ENCODE measurements at regions not wholly inside any gene's neighbourhood (a gene's known extent, or its start where the extent isn't known, plus 50 kb on each side); places are given as distances from the start of the nearest gene placed in this dataset.

GRCh38 chr2:160940699-160941098 is 219.5 kb upstream of the TANK start:
- Histone ChIP-seq H3K4me3 (ENCODE audit: low read depth in 1 of 2, low read length in 2 of 2) (no peak overlapping the region), H3K9me3 (ENCODE audit: control insufficient read depth in 1 of 2, low read length in 2 of 2) (no peaks in the 10 kb centered on the region), H3K27me3 (ENCODE audit: low read depth, low read length) (no peaks in the 10 kb centered on the region), H3K4me1 (ENCODE audit: control insufficient read depth in 1 of 2, insufficient read depth in 2 of 2, low read length in 2 of 2) (peaks cover 0 to 3% of the 10 kb centered on the region in 2 donors), H3K36me3 (ENCODE audit: control insufficient read depth in 1 of 2, insufficient read depth in 2 of 2, low read length in 2 of 2) (no peaks in the 10 kb centered on the region), H3K27ac (ENCODE audit: low read length) (no peak overlapping the region)

DNA sequence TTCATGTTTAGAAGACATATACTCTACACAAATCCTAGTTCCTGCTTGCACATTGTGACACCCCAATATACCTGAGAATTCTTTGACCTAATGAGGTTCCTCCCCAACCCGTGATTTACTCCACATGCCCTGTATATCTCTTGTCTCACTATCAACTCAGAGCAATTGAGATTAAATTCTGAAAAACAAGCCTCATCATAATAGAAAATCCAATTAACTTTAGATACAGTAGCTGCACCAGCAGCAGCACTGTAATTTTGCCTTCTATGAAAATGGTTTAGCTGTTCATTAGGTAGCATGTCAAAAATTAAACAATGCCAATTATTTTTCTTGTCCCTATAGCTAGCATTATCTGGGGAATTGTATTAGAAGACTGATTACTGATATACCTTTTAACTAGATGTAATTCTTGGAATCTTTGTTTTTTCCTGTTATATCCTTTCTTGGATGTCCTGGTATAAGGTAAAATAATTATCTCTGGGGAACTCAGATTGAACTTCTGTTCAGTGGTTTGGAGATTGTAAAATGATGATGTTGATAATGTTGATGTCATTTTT is 218.9 kb upstream of the TANK start:
- Histone ChIP-seq H3K27me3 (ENCODE audit: low read depth, low read length) (no peaks in the 10 kb centered on the region), H3K4me1 (ENCODE audit: control insufficient read depth in 1 of 2, insufficient read depth in 2 of 2, low read length in 2 of 2) (peaks cover 0 to 3% of the 10 kb centered on the region in 2 donors), H3K36me3 (ENCODE audit: control insufficient read depth in 1 of 2, insufficient read depth in 2 of 2, low read length in 2 of 2) (no peaks in the 10 kb centered on the region), H3K27ac (ENCODE audit: low read length) (no peak overlapping the region), H3K9me3 (ENCODE audit: control insufficient read depth in 1 of 2, low read length in 2 of 2) (no peaks in the 10 kb centered on the region), H3K4me3 (ENCODE audit: low read depth in 1 of 2, low read length in 2 of 2) (no peak overlapping the region)

- Histone ChIP-seq H3K27me3 (ENCODE audit: low read depth, low read length) (no peaks in the 10 kb centered on the region), H3K36me3 (ENCODE audit: control insufficient read depth in 1 of 2, insufficient read depth in 2 of 2, low read length in 2 of 2) (no peaks in the 10 kb centered on the region), H3K9me3 (ENCODE audit: control insufficient read depth in 1 of 2, low read length in 2 of 2) (no peaks in the 10 kb centered on the region), H3K4me3 (ENCODE audit: low read depth in 1 of 2, low read length in 2 of 2) (no peak overlapping the region), H3K4me1 (ENCODE audit: control insufficient read depth in 1 of 2, insufficient read depth in 2 of 2, low read length in 2 of 2) (peaks cover 0 to 3% of the 10 kb centered on the region in 2 donors), H3K27ac (ENCODE audit: low read length) (no peak overlapping the region)
Observed at GRCh38 chr2:160942476-160943142, 217.6 kb upstream of the TANK start.

DNA sequence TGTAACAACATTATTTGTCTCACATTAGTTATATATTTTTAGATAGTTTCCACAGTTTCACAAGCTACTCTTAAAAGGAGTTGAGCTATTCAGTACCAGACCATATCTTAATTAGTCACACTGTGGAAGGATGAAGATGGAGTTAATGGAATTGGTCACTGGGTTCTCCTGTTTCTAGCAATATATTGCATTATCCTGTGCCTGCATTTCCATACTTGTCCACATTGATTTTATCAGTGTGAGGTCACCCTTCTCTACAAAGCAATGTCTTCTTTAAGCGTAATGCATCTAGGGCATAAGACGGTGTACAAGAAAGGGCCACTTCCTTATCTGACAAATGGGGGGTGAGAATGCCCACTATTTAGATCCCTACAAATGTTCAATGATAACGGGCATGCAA is 216.8 kb upstream of the TANK start:
- H3K36me3 ChIP-seq (ENCODE audit: control insufficient read depth in 1 of 2, insufficient read depth in 2 of 2, low read length in 2 of 2): no peaks in the 10 kb centered on the region
- peaks cover 0 to 3% of the 10 kb centered on the region in 2 donors for H3K4me1 ChIP-seq (ENCODE audit: control insufficient read depth in 1 of 2, insufficient read depth in 2 of 2, low read length in 2 of 2)
- H3K27me3 ChIP-seq (ENCODE audit: low read depth, low read length): no peaks in the 10 kb centered on the region

DNA sequence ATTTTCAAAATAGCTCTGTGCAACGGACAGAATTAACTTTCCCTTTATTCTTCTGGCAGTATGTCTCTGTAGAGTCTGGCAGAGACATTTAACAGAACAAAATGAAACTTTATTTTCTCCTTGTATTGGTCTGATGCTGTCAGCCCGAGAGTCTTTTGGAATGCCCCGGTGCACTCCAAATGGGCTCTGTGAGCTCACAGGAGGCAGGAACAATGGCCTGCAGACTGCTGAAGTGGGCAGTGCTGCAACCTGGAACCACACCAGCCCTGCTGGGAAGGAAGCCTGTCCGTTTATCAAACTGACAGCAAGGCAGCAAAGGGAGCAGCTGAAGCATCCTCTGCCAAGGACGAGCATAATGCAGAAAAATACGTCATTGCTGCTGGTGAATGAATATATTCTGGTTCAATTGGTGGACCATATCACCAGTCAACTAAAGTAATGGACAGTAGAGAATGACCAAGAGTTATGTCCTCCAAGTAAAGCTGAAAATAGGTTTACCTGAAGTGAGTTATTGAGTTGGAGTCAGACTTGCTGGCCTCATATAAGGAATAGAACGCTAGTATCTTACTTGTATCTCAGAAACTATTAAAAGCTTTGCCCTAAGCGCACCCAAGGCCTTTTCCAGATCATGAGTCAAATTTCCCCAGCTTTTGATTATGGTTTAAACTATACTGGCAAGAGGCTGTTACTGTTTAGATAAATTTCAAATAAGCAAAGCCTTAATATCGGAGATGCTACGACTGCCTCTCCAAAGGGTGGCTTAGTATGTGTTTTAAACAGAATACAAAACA is 207.6 kb upstream of the TANK start:
- peak overlapping the region; percentile 37 for H3K27ac ChIP-seq (ENCODE audit: low read length)
- no peaks in the 10 kb centered on the region for H3K36me3 ChIP-seq (ENCODE audit: control insufficient read depth in 1 of 2, insufficient read depth in 2 of 2, low read length in 2 of 2)
- H3K4me3 ChIP-seq (ENCODE audit: low read depth in 1 of 2, low read length in 2 of 2): peak overlapping the region; percentile 27 to 47
- no peaks in the 10 kb centered on the region for H3K9me3 ChIP-seq (ENCODE audit: control insufficient read depth in 1 of 2, low read length in 2 of 2)
- no peaks in the 10 kb centered on the region for H3K27me3 ChIP-seq (ENCODE audit: low read depth, low read length)
- H3K4me1 ChIP-seq (ENCODE audit: control insufficient read depth in 1 of 2, insufficient read depth in 2 of 2, low read length in 2 of 2): peaks cover 4 to 9% of the 10 kb centered on the region in 2 donors

More for the DNA sequence above, 216.8 kb upstream of the TANK start:
- no peaks in the 10 kb centered on the region for H3K9me3 ChIP-seq (ENCODE audit: control insufficient read depth in 1 of 2, low read length in 2 of 2)
- H3K27ac ChIP-seq (ENCODE audit: low read length): no peak overlapping the region
- H3K4me3 ChIP-seq (ENCODE audit: low read depth in 1 of 2, low read length in 2 of 2): no peak overlapping the region

- Histone ChIP-seq H3K4me1 (ENCODE audit: control insufficient read depth in 1 of 2, insufficient read depth in 2 of 2, low read length in 2 of 2) (peaks cover 4 to 9% of the 10 kb centered on the region in 2 donors), H3K4me3 (ENCODE audit: low read depth in 1 of 2, low read length in 2 of 2) (no peak overlapping the region), H3K36me3 (ENCODE audit: control insufficient read depth in 1 of 2, insufficient read depth in 2 of 2, low read length in 2 of 2) (no peaks in the 10 kb centered on the region), H3K27ac (ENCODE audit: low read length) (no peak overlapping the region), H3K9me3 (ENCODE audit: control insufficient read depth in 1 of 2, low read length in 2 of 2) (no peaks in the 10 kb centered on the region), H3K27me3 (ENCODE audit: low read depth, low read length) (no peaks in the 10 kb centered on the region)
Observed at GRCh38 chr2:160955578-160955977, 204.7 kb upstream of the TANK start.

DNA sequence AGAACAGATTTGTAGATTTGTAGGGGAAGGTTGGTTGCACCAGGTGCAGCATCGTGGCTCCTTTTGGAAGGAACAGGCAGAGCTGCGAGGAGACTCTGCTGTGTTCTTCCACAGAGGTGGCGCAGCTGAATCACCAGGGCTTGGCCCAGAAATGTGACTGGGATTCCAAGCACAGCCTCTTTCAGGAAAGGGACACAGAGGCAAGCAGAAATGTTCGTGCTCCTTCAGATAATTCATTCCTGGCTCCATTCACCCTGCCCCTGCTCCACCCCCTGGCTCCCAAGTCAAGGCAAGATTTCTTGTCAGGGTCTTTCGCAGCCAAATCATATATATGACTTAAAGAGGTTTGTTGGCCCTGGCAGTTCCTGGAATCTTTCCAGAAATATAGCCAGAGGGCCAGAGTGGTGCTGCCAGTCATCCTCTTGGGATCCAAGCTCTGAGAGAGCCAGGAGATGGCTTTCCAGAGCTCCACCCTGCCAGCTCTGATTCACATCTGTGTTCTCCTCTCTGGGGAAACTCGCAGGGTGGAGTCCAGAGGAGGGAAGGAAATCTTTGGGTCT is 203.9 kb upstream of the TANK start:
- no peaks in the 10 kb centered on the region for H3K36me3 ChIP-seq (ENCODE audit: control insufficient read depth in 1 of 2, insufficient read depth in 2 of 2, low read length in 2 of 2)
- no peaks in the 10 kb centered on the region for H3K27me3 ChIP-seq (ENCODE audit: low read depth, low read length)
- H3K4me3 ChIP-seq (ENCODE audit: low read depth in 1 of 2, low read length in 2 of 2): no peak overlapping the region
- H3K27ac ChIP-seq (ENCODE audit: low read length): no peak overlapping the region
- H3K9me3 ChIP-seq (ENCODE audit: control insufficient read depth in 1 of 2, low read length in 2 of 2): no peaks in the 10 kb centered on the region
- H3K4me1 ChIP-seq (ENCODE audit: control insufficient read depth in 1 of 2, insufficient read depth in 2 of 2, low read length in 2 of 2): peaks cover 4 to 9% of the 10 kb centered on the region in 2 donors

DNA sequence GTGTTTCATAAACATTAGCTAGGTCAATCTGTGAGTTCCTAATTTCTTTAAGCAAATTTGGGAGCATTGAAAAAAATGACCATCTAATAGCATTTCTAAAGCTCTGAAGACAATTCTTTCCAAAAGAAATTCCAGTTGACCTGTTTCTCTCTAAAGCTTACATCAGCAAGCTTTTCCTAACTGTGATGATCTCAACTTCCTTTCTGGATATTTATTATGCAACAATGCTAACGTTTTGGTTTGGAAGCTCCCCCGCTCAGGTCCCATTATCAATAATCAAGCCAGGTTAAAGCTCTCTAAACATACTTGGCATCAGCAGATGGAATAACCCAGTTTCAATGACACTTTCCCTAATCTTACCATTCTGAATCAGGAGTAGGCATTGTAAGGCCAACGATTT is 196.3 kb upstream of the TANK start:
- H3K9me3 ChIP-seq (ENCODE audit: control insufficient read depth in 1 of 2, low read length in 2 of 2): no peaks in the 10 kb centered on the region
- no peaks in the 10 kb centered on the region for H3K27me3 ChIP-seq (ENCODE audit: low read depth, low read length)
- H3K4me3 ChIP-seq (ENCODE audit: low read depth in 1 of 2, low read length in 2 of 2): no peak overlapping the region
- H3K27ac ChIP-seq (ENCODE audit: low read length): no peak overlapping the region
- no peaks in the 10 kb centered on the region for H3K36me3 ChIP-seq (ENCODE audit: control insufficient read depth in 1 of 2, insufficient read depth in 2 of 2, low read length in 2 of 2)
- H3K4me1 ChIP-seq (ENCODE audit: control insufficient read depth in 1 of 2, insufficient read depth in 2 of 2, low read length in 2 of 2): no peaks in the 10 kb centered on the region

DNA sequence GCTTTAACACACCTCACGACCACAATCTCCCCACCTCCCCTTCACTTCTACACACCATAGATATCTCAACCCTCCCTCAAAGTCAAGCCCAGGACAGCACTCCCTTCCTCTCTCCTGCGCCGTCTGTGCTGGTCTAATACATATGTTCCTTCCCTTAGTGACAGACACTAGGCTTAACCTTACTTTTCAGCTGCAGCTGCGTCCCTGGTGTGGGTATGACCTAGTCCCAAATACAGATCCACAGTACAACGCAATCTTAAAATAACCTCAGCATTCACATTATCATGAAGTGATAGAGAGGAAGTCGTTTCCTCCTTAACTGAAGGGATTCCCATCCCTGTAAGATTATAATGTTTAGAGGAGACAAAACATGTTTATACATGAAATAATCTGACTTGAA is 192.7 kb upstream of the TANK start:
- H3K27me3 ChIP-seq (ENCODE audit: low read depth, low read length): no peaks in the 10 kb centered on the region
- H3K36me3 ChIP-seq (ENCODE audit: control insufficient read depth in 1 of 2, insufficient read depth in 2 of 2, low read length in 2 of 2): no peaks in the 10 kb centered on the region
- no peaks in the 10 kb centered on the region for H3K9me3 ChIP-seq (ENCODE audit: control insufficient read depth in 1 of 2, low read length in 2 of 2)
- H3K4me3 ChIP-seq (ENCODE audit: low read depth in 1 of 2, low read length in 2 of 2): no peak overlapping the region
- H3K4me1 ChIP-seq (ENCODE audit: control insufficient read depth in 1 of 2, insufficient read depth in 2 of 2, low read length in 2 of 2): no peaks in the 10 kb centered on the region
- H3K27ac ChIP-seq (ENCODE audit: low read length): no peak overlapping the region

DNA sequence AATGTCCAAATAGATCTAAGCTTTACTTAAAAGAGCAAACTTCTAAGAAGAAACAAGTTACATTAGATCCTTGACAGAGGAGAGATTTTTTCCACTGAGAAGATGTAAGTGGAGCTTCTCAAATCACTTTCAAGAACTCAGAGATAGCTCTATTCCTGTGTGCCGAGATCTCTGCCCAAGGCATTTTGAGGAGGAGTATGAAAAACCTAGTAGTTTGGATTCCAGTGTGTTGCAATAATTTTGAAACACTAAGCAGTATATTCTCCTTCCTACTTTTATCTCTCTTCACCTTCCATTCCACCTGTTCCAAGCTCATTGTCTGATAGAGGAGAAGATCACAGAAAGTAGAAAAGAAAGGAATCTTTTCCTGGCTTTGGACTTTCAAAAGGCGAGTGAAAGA is 192.0 kb upstream of the TANK start:
- no peak overlapping the region for H3K27ac ChIP-seq (ENCODE audit: low read length)
- H3K27me3 ChIP-seq (ENCODE audit: low read depth, low read length): no peaks in the 10 kb centered on the region
- H3K36me3 ChIP-seq (ENCODE audit: control insufficient read depth in 1 of 2, insufficient read depth in 2 of 2, low read length in 2 of 2): no peaks in the 10 kb centered on the region
- no peak overlapping the region for H3K4me3 ChIP-seq (ENCODE audit: low read depth in 1 of 2, low read length in 2 of 2)
- H3K4me1 ChIP-seq (ENCODE audit: control insufficient read depth in 1 of 2, insufficient read depth in 2 of 2, low read length in 2 of 2): no peaks in the 10 kb centered on the region
- H3K9me3 ChIP-seq (ENCODE audit: control insufficient read depth in 1 of 2, low read length in 2 of 2): no peaks in the 10 kb centered on the region

All from muscle layer of duodenum (tissue), 2 donors.